SK-N-DZ (cell line): ENCODE measurements at regions not wholly inside any gene's neighbourhood (a gene's known extent, or its start where the extent isn't known, plus 50 kb on each side); places are given as distances from the start of the nearest gene placed in this dataset.
"Not testable (repeated sequence)": the region's sequence is repeated elsewhere in the genome, so short reads cannot be mapped to it uniquely, and the experiment has no call there.

Experiments used
- DNase-seq: peaks from one replicate; pipeline ENCODE4 v3.0.0-alpha.2; 2015; ENCODE audit warnings: low spot score

GRCh38 chr12:91690531-91690930, 455.1 kb downstream of the BTG1 start:
- no peak for DNase-seq

- no peak for DNase-seq
These were observed 458.3 kb downstream of the BTG1 start for GRCh38 chr12:91687052-91688017.

- no peak for DNase-seq
These were observed 459.7 kb downstream of the BTG1 start for GRCh38 chr12:91685917-91686316.

- no peak for DNase-seq
These were observed 463.9 kb downstream of the BTG1 start for GRCh38 chr12:91681751-91682150.

- DNase-seq = no peak
These were observed 464.8 kb downstream of the BTG1 start for GRCh38 chr12:91680864-91681263.

GRCh38 chr12:91677556-91677955, 468.1 kb downstream of the BTG1 start:
- DNase-seq = no peak

- no peak for DNase-seq
These were observed 470.2 kb downstream of the BTG1 start for GRCh38 chr12:91675401-91675800.

GRCh38 chr12:91672130-91672529, 473.5 kb downstream of the BTG1 start:
- no peak for DNase-seq

GRCh38 chr12:91667694-91668093, 478.0 kb downstream of the BTG1 start:
- no peak for DNase-seq

- no peak for DNase-seq
These were observed 481.1 kb upstream of the DCN start for GRCh38 chr12:91663744-91664143.

- no peak for DNase-seq
These were observed 480.7 kb upstream of the DCN start for GRCh38 chr12:91663310-91663709.

- no peak for DNase-seq
These were observed 479.4 kb upstream of the DCN start for GRCh38 chr12:91662021-91662420.

- DNase-seq = no peak
These were observed 474.4 kb upstream of the DCN start for GRCh38 chr12:91657032-91657431.

GRCh38 chr12:91655966-91656365, 473.3 kb upstream of the DCN start:
- no peak for DNase-seq

- no peak for DNase-seq
These were observed 471.5 kb upstream of the DCN start for GRCh38 chr12:91654087-91654486.

GRCh38 chr12:91651728-91652127, 469.1 kb upstream of the DCN start:
- DNase-seq = no peak

- no peak for DNase-seq
These were observed 461.1 kb upstream of the DCN start for GRCh38 chr12:91643763-91644162.

- DNase-seq = no peak
These were observed 457.4 kb upstream of the DCN start for GRCh38 chr12:91640021-91640420.

GRCh38 chr12:91639327-91639726, 456.7 kb upstream of the DCN start:
- DNase-seq = no peak

GRCh38 chr12:91637789-91638624, 455.4 kb upstream of the DCN start:
- no peak for DNase-seq

- DNase-seq = no peak
These were observed 454.1 kb upstream of the DCN start for GRCh38 chr12:91636721-91637120.

- not testable (repeated sequence) for DNase-seq
These were observed 451.7 kb upstream of the DCN start for GRCh38 chr12:91634386-91634713.
